ENCODE measurements at regions not wholly inside any gene's neighbourhood (a gene's known extent, or its start where the extent isn't known, plus 50 kb on each side); places are given as distances from the start of the nearest gene placed in this dataset.

GRCh38 chr18:24885276-24885675 lies 424.8 kb downstream of the HRH4 start:
- no peak overlapping the region for H4K12ac ChIP-seq (ENCODE audit: low read depth, low read length)
- H4K8ac ChIP-seq (ENCODE audit: low read depth, low read length) = no peak overlapping the region
- H3K79me2 ChIP-seq (ENCODE audit: control insufficient read depth, insufficient read depth, low read length, poor library complexity) = no peaks in the 10 kb centered on the region
- no peak overlapping the region for H3K23ac ChIP-seq (ENCODE audit: low read length)
- no peaks in the 10 kb centered on the region for H3K4me1 ChIP-seq (ENCODE audit: control insufficient read depth in 1 of 2, insufficient read depth in 2 of 2, low read length in 2 of 2)
- no peak overlapping the region for H3K9ac ChIP-seq (ENCODE audit: low read length)
- H2BK5ac ChIP-seq (ENCODE audit: low read depth, low read length, poor library complexity) = no peak overlapping the region
- no peak overlapping the region for H4K91ac ChIP-seq (ENCODE audit: low read depth, low read length)
- H3K79me1 ChIP-seq (ENCODE audit: low read length) = no peaks in the 10 kb centered on the region
- H2AK5ac ChIP-seq (ENCODE audit: low read length) = no peak overlapping the region
- DNase-seq = no peak
- no peak overlapping the region for H3K4me3 ChIP-seq (ENCODE audit: low read depth, low read length)
- no peak overlapping the region for H2BK120ac ChIP-seq (ENCODE audit: insufficient read depth, low read length, poor library complexity)
- no peaks in the 10 kb centered on the region for H3K9me3 ChIP-seq (ENCODE audit: insufficient read depth, low read depth, low read length)
- no peak overlapping the region for H3K18ac ChIP-seq (ENCODE audit: low read length)
- no peak overlapping the region for H3K14ac ChIP-seq (ENCODE audit: low read length)
- H2BK12ac ChIP-seq (ENCODE audit: low read length) = no peak overlapping the region
- no peak overlapping the region for H3K4ac ChIP-seq (ENCODE audit: low read depth, low read length)
- WGBS (ENCODE audit: extremely low coverage, insufficient coverage, insufficient read length) = no CpG with 5 or more reads among the region's 2 CpGs
- no peak overlapping the region for H3K4me2 ChIP-seq (ENCODE audit: low read length)
- no peak overlapping the region for H3K27ac ChIP-seq (ENCODE audit: low read depth, low read length)
- H2AFZ ChIP-seq (ENCODE audit: insufficient read depth, low read length, poor library complexity) = no peak overlapping the region
- no peaks in the 10 kb centered on the region for H3K27me3 ChIP-seq (ENCODE audit: insufficient read depth, low read length)
- no peaks in the 10 kb centered on the region for H3K36me3 ChIP-seq (ENCODE audit: control insufficient read depth in 1 of 2, insufficient read depth in 2 of 2, low read length in 2 of 2)

GRCh38 chr18:24894880-24895279 lies 434.4 kb downstream of the HRH4 start:
- H3K4me2 ChIP-seq (ENCODE audit: low read length) = no peak overlapping the region
- H4K12ac ChIP-seq (ENCODE audit: low read depth, low read length) = no peak overlapping the region
- no peaks in the 10 kb centered on the region for H3K79me1 ChIP-seq (ENCODE audit: low read length)
- no peak overlapping the region for H2AK5ac ChIP-seq (ENCODE audit: low read length)
- no peak overlapping the region for H4K91ac ChIP-seq (ENCODE audit: low read depth, low read length)
- no peaks in the 10 kb centered on the region for H3K9me3 ChIP-seq (ENCODE audit: insufficient read depth, low read depth, low read length)
- no peak overlapping the region for H3K14ac ChIP-seq (ENCODE audit: low read length)
- no peak overlapping the region for H2AFZ ChIP-seq (ENCODE audit: insufficient read depth, low read length, poor library complexity)
- no peak overlapping the region for H4K8ac ChIP-seq (ENCODE audit: low read depth, low read length)
- H3K4me3 ChIP-seq (ENCODE audit: low read depth, low read length) = no peak overlapping the region
- no peaks in the 10 kb centered on the region for H3K36me3 ChIP-seq (ENCODE audit: control insufficient read depth in 1 of 2, insufficient read depth in 2 of 2, low read length in 2 of 2)
- no CpG with 5 or more reads among the region's 2 CpGs for WGBS (ENCODE audit: extremely low coverage, insufficient coverage, insufficient read length)
- no peak overlapping the region for H2BK12ac ChIP-seq (ENCODE audit: low read length)
- no peak overlapping the region for H3K18ac ChIP-seq (ENCODE audit: low read length)
- no peak overlapping the region for H2BK120ac ChIP-seq (ENCODE audit: insufficient read depth, low read length, poor library complexity)
- no peak overlapping the region for H2BK5ac ChIP-seq (ENCODE audit: low read depth, low read length, poor library complexity)
- H3K27ac ChIP-seq (ENCODE audit: low read depth, low read length) = no peak overlapping the region
- no peaks in the 10 kb centered on the region for H3K79me2 ChIP-seq (ENCODE audit: control insufficient read depth, insufficient read depth, low read length, poor library complexity)
- H3K4me1 ChIP-seq (ENCODE audit: control insufficient read depth in 1 of 2, insufficient read depth in 2 of 2, low read length in 2 of 2) = no peaks in the 10 kb centered on the region
- H3K27me3 ChIP-seq (ENCODE audit: insufficient read depth, low read length) = no peaks in the 10 kb centered on the region
- no peak overlapping the region for H3K4ac ChIP-seq (ENCODE audit: low read depth, low read length)
- H3K23ac ChIP-seq (ENCODE audit: low read length) = no peak overlapping the region
- H3K9ac ChIP-seq (ENCODE audit: low read length) = no peak overlapping the region
- DNase-seq = no peak

GRCh38 chr18:24897461-24897860 lies 437.0 kb downstream of the HRH4 start:
- no peak for DNase-seq
- Histone ChIP-seq H3K4me2 (ENCODE audit: low read length) (no peak overlapping the region), H4K91ac (ENCODE audit: low read depth, low read length) (no peak overlapping the region), H3K4me1 (ENCODE audit: control insufficient read depth in 1 of 2, insufficient read depth in 2 of 2, low read length in 2 of 2) (no peaks in the 10 kb centered on the region), H3K9ac (ENCODE audit: low read length) (no peak overlapping the region), H2BK120ac (ENCODE audit: insufficient read depth, low read length, poor library complexity) (no peak overlapping the region), H3K18ac (ENCODE audit: low read length) (no peak overlapping the region), H3K79me1 (ENCODE audit: low read length) (no peaks in the 10 kb centered on the region), H3K9me3 (ENCODE audit: insufficient read depth, low read depth, low read length) (no peaks in the 10 kb centered on the region), H3K36me3 (ENCODE audit: control insufficient read depth in 1 of 2, insufficient read depth in 2 of 2, low read length in 2 of 2) (no peaks in the 10 kb centered on the region), H3K4ac (ENCODE audit: low read depth, low read length) (no peak overlapping the region), H3K27me3 (ENCODE audit: insufficient read depth, low read length) (no peaks in the 10 kb centered on the region), H3K4me3 (ENCODE audit: low read depth, low read length) (no peak overlapping the region), H3K27ac (ENCODE audit: low read depth, low read length) (no peak overlapping the region), H3K14ac (ENCODE audit: low read length) (no peak overlapping the region), H4K8ac (ENCODE audit: low read depth, low read length) (no peak overlapping the region), H2BK12ac (ENCODE audit: low read length) (no peak overlapping the region), H3K79me2 (ENCODE audit: control insufficient read depth, insufficient read depth, low read length, poor library complexity) (no peaks in the 10 kb centered on the region), H3K23ac (ENCODE audit: low read length) (no peak overlapping the region), H2AFZ (ENCODE audit: insufficient read depth, low read length, poor library complexity) (no peak overlapping the region), H2BK5ac (ENCODE audit: low read depth, low read length, poor library complexity) (no peak overlapping the region), H2AK5ac (ENCODE audit: low read length) (no peak overlapping the region), H4K12ac (ENCODE audit: low read depth, low read length) (no peak overlapping the region)
- no CpG with 5 or more reads among the region's 1 CpG for WGBS (ENCODE audit: extremely low coverage, insufficient coverage, insufficient read length)

GRCh38 chr18:24910221-24910620 lies 441.7 kb downstream of the ZNF521 start:
- Histone ChIP-seq H3K14ac (ENCODE audit: low read length) (no peak overlapping the region), H3K36me3 (ENCODE audit: control insufficient read depth in 1 of 2, insufficient read depth in 2 of 2, low read length in 2 of 2) (no peaks in the 10 kb centered on the region), H2BK5ac (ENCODE audit: low read depth, low read length, poor library complexity) (no peak overlapping the region), H3K4me1 (ENCODE audit: control insufficient read depth in 1 of 2, insufficient read depth in 2 of 2, low read length in 2 of 2) (no peaks in the 10 kb centered on the region), H2BK120ac (ENCODE audit: insufficient read depth, low read length, poor library complexity) (no peak overlapping the region), H3K79me1 (ENCODE audit: low read length) (no peaks in the 10 kb centered on the region), H3K79me2 (ENCODE audit: control insufficient read depth, insufficient read depth, low read length, poor library complexity) (no peaks in the 10 kb centered on the region), H3K9ac (ENCODE audit: low read length) (no peak overlapping the region), H4K12ac (ENCODE audit: low read depth, low read length) (no peak overlapping the region), H4K91ac (ENCODE audit: low read depth, low read length) (no peak overlapping the region), H3K23ac (ENCODE audit: low read length) (no peak overlapping the region), H3K4me3 (ENCODE audit: low read depth, low read length) (no peak overlapping the region), H2AK5ac (ENCODE audit: low read length) (no peak overlapping the region), H3K4me2 (ENCODE audit: low read length) (no peak overlapping the region), H3K27ac (ENCODE audit: low read depth, low read length) (no peak overlapping the region), H3K4ac (ENCODE audit: low read depth, low read length) (no peak overlapping the region), H3K18ac (ENCODE audit: low read length) (no peak overlapping the region), H4K8ac (ENCODE audit: low read depth, low read length) (no peak overlapping the region), H3K27me3 (ENCODE audit: insufficient read depth, low read length) (no peaks in the 10 kb centered on the region), H3K9me3 (ENCODE audit: insufficient read depth, low read depth, low read length) (no peaks in the 10 kb centered on the region), H2BK12ac (ENCODE audit: low read length) (no peak overlapping the region), H2AFZ (ENCODE audit: insufficient read depth, low read length, poor library complexity) (no peak overlapping the region)
- DNase-seq = no peak
